K562 (cell line): ENCODE measurements at regions not wholly inside any gene's neighbourhood (a gene's known extent, or its start where the extent isn't known, plus 50 kb on each side); places are given as distances from the start of the nearest gene placed in this dataset.

Experiments
- CBX2 ChIP-seq: fragments of 200-600 bp; sonication (generic); IDR thresholded peaks from one replicate; pipeline ENCODE4 v1.6.1; 2012; ENCODE audit warnings: mild to moderate bottlenecking, low read length, inconsistent platforms; ENCODE audit not compliant: insufficient read depth, poor library complexity, severe bottlenecking
- CHD2 ChIP-seq: IDR thresholded peaks from 2 replicates; pipeline ENCODE4 v1.6.1; 2011; ENCODE audit warnings: low read depth, low read length
- CREM ChIP-seq: IDR thresholded peaks from 2 replicates; pipeline ENCODE4 v1.6.1; 2014; ENCODE audit warnings: antibody characterized with exemption, low read depth
- DLX4 ChIP-seq: fragments of 250-450 bp; sonication (Bioruptor Pico); IDR thresholded peaks from 2 replicates; pipeline ENCODE4 v1.6.1; 2021; ENCODE audit warnings: mild to moderate bottlenecking
- EP300 ChIP-seq: IDR thresholded peaks from 2 replicates; pipeline ENCODE4 v1.6.1; 2012; ENCODE audit warnings: low read length, improper control_type of control experiment
- FUS ChIP-seq: fragments of 200-400 bp; formaldehyde crosslinking; optimal IDR thresholded peaks from 2 replicates; pipeline ENCODE3; 2017; ENCODE audit warnings: low read depth, low read length
- MCM3 ChIP-seq: fragments of 450-650 bp; IDR thresholded peaks from 2 replicates; pipeline ENCODE4 v1.6.1; 2016
- NRF1 ChIP-seq, 2 experiments: fragments of 450-650 bp; IDR thresholded peaks in 1 of 2; conservative IDR thresholded peaks in 1 of 2; 2 replicates each; pipeline ENCODE4 v1.6.1; 2014; ENCODE audit warnings: mild to moderate bottlenecking in 2 of 2
- POLR2H ChIP-seq: IDR thresholded peaks from 2 replicates; pipeline ENCODE4 v1.6.1; 2016; ENCODE audit warnings: missing genetic modification characterization, low read depth, mild to moderate bottlenecking, control low read depth, missing compliant biosample characterization, moderate library complexity
- PPARD ChIP-seq: fragments of 250-450 bp; sonication (Bioruptor Pico); IDR thresholded peaks from 2 replicates; pipeline ENCODE4 v1.8.0; 2022; ENCODE audit warnings: inconsistent platforms, mild to moderate bottlenecking, moderate library complexity
- RBM22 ChIP-seq: fragments of 200-400 bp; formaldehyde crosslinking; IDR thresholded peaks from 2 replicates; pipeline ENCODE4 v1.6.1; 2018; ENCODE audit warnings: low read length, low read depth; ENCODE audit not compliant: poor library complexity, severe bottlenecking
- REST ChIP-seq, 2 experiments: fragments of 450-650 bp; formaldehyde crosslinking in 1 of 2; IDR thresholded peaks; 2 replicates each; pipeline versions ENCODE4 v1.4.0 to v1.6.1; 2014 to 2020; ENCODE audit warnings: mild to moderate bottlenecking in 2 of 2, borderline replicate concordance in 1 of 2, low read depth in 1 of 2
- SIRT6 ChIP-seq: IDR thresholded peaks from one replicate; pipeline ENCODE4 v1.6.1; 2012; ENCODE audit warnings: low read depth, mild to moderate bottlenecking, control low read depth, inconsistent platforms, low read length, moderate library complexity
- SMARCE1 ChIP-seq: fragments of 450-650 bp; IDR thresholded peaks from 2 replicates; pipeline ENCODE4 v1.7.1; 2016; ENCODE audit warnings: mild to moderate bottlenecking
- SRSF7 ChIP-seq: fragments of 200-400 bp; formaldehyde crosslinking; optimal IDR thresholded peaks from 2 replicates; pipeline ENCODE3; 2017; ENCODE audit warnings: mild to moderate bottlenecking, low read depth, low read length
- TCFL5 ChIP-seq: fragments of 250-450 bp; sonication (Bioruptor Pico); conservative IDR thresholded peaks from 2 replicates; pipeline ENCODE4 v1.6.1; 2021; ENCODE audit warnings: mild to moderate bottlenecking, moderate library complexity, matching md5 sums
- ZBTB5 ChIP-seq: fragments of 450-650 bp; IDR thresholded peaks from 2 replicates; pipeline ENCODE4 v1.6.1; 2017; ENCODE audit warnings: antibody characterized with exemption
- ZNF511 ChIP-seq: sonication (generic); formaldehyde crosslinking; IDR thresholded peaks from 2 replicates; pipeline ENCODE4 v1.8.0; 2022; ENCODE audit warnings: mild to moderate bottlenecking, missing genetic modification reagents

DNA sequence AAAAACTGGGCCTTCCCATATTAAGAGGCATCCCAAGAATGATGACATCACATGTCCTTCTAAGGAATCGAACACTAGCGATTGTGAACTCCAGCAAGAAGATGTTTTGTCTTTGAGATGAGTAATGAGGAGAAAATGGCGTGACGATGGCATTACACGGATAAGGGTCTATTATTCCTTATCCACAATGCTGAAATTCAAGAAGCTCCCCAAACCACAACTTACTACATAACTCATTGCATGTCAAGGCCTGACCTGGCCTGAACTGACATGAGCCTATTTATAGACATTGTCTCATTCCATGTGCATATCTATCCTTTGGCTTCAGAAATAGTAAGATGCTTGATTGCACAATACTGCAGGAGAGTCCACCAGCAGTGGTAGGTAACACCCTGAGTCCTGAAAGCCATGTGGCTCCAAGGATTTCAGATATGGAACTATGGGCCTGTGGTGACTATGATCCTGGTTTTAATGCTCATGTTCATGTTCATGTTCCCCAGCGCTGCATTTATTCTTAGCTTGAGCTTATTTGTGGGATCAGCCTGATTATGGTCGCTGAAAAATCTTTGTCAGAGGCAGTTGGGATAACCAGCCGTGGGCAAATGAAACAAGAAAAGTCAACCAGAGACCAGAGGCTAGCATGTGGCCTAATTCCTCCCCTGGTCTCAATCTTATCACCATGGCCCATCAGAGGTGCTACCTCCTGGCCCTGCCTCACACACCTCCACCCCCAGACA lies 183.2 kb upstream of the JARID2 start (continued):
- no peak for TF ChIP-seq FUS
- no peak for TF ChIP-seq MCM3
- peak; percentile 94 for TF ChIP-seq EP300
- peak; percentile 84 for TF ChIP-seq CREM
- TF ChIP-seq PPARD = no peak
- no peak for TF ChIP-seq SIRT6
- TF ChIP-seq TCFL5 (CRISPR knock-in tag) = no peak
- no peak for TF ChIP-seq ZNF511
- no peak for TF ChIP-seq RBM22
- TF ChIP-seq NRF1 (conservative IDR thresholded peaks at IDR 0.05 in 1 of 2, IDR thresholded peaks at IDR 0.05 in 1 of 2) = 0 out of 4 replicates have a peak, but pooled peaks of 1 of the 2 experiments have one; percentile 13
- no peak for TF ChIP-seq DLX4
- no peak for TF ChIP-seq POLR2H (tag)
- TF ChIP-seq CBX2 = no peak
- no peak for TF ChIP-seq CHD2
- no peak for TF ChIP-seq ZBTB5
- TF ChIP-seq SMARCE1 = peak; percentile 91
- TF ChIP-seq REST (IDR thresholded peaks at IDR 0.05; ENCODE audit: borderline replicate concordance) = peak; percentile 44; the same call in 1 of the 2 replicates
- no peak for TF ChIP-seq REST (CRISPR knock-in tag; IDR thresholded peaks at IDR 0.05; ENCODE audit: low read depth)
- TF ChIP-seq SRSF7 = no peak
